H1 (cell line): ENCODE measurements at regions not wholly inside any gene's neighbourhood (a gene's known extent, or its start where the extent isn't known, plus 50 kb on each side); places are given as distances from the start of the nearest gene placed in this dataset.

Experiments
- CTCF ChIA-PET: fragments of 300-600 bp; sonication (Branson Sonifier 250); formaldehyde crosslinking; loops from one replicate; lab custom pipeline; 2021; ENCODE audit not compliant: partially characterized antibody; lab: Charles Lee
- POLR2A ChIA-PET: fragments of 300-600 bp; sonication (Branson Sonifier 250); formaldehyde crosslinking; loops from one replicate; lab custom pipeline; 2021; ENCODE audit warnings: inconsistent platforms; ENCODE audit not compliant: partially characterized antibody; lab: Charles Lee
- DNase-seq, 2 experiments: peaks; one replicate each; pipeline versions ENCODE4 v3.0.0 to v3.0.0-alpha.2; 2010 to 2022; ENCODE audit warnings: low spot score in 2 of 2, low read depth in 1 of 2, mixed read lengths in 1 of 2
- FAIRE-seq: peaks from 2 replicates; lab custom pipeline; 2011; peaks lifted over from hg19 to GRCh38; lab: Jason Lieb, UNC
- H2AFZ ChIP-seq: 2 replicates; pipeline ENCODE4 v1.8.1; 2012; ENCODE audit warnings: low read length, inconsistent platforms
- H2AK5ac ChIP-seq: 2 replicates; pipeline ENCODE4 v1.6.1; 2013; ENCODE audit warnings: low read depth, low read length
- H2BK120ac ChIP-seq: replicated peaks from 2 replicates; pipeline ENCODE3; 2013; ENCODE audit warnings: low read depth, low read length, inconsistent platforms
- H2BK12ac ChIP-seq: 2 replicates; pipeline ENCODE4 v1.6.1; 2013; ENCODE audit warnings: low read depth, low read length
- H2BK15ac ChIP-seq: 2 replicates; pipeline ENCODE4 v1.6.1; 2013; ENCODE audit warnings: low read length
- H2BK20ac ChIP-seq: 2 replicates; pipeline ENCODE4 v1.6.1; 2013; ENCODE audit warnings: low read length
- H2BK5ac ChIP-seq: 2 replicates; pipeline ENCODE4 v1.6.1; 2013; ENCODE audit warnings: low read depth, low read length
- H3K14ac ChIP-seq: 2 replicates; pipeline ENCODE4 v1.6.1; 2013; ENCODE audit warnings: inconsistent platforms; ENCODE audit not compliant: insufficient read length
- H3K18ac ChIP-seq: 2 replicates; pipeline ENCODE4 v1.6.1; 2013; ENCODE audit warnings: low read length; ENCODE audit errors: extremely low read depth
- H3K23ac ChIP-seq: 2 replicates; pipeline ENCODE4 v1.6.1; 2013; ENCODE audit warnings: inconsistent platforms; ENCODE audit not compliant: insufficient read length
- H3K23me2 ChIP-seq: 2 replicates; pipeline ENCODE4 v1.6.1; 2013; ENCODE audit warnings: low read depth, low read length
- H3K27ac ChIP-seq: 2 replicates; pipeline ENCODE4 v1.6.1; 2011; ENCODE audit warnings: low read depth, low read length, inconsistent platforms
- H3K27me3 ChIP-seq, 4 experiments: replicated peaks in 1 of 4; 1 replicate in 1 of 4; 2 replicates in 3 of 4; pipeline versions ENCODE4 v1.6.1 to v1.8.1; 2011 to 2013; ENCODE audit warnings: low read length in 3 of 4, mild to moderate bottlenecking in 3 of 4, inconsistent platforms in 2 of 4, mixed read lengths in 2 of 4, moderate library complexity in 1 of 4; ENCODE audit not compliant: control insufficient read depth in 3 of 4, insufficient read depth in 3 of 4; ENCODE audit errors: extremely low read depth in 1 of 4
- H3K36me3 ChIP-seq, 4 experiments: 2 replicates each; pipeline versions ENCODE4 v1.6.1 to v1.8.1; 2011 to 2013; ENCODE audit warnings: mild to moderate bottlenecking in 4 of 4, low read length in 3 of 4, moderate library complexity in 2 of 4, control low read depth in 1 of 4, inconsistent platforms in 1 of 4; ENCODE audit not compliant: insufficient read depth in 4 of 4, control insufficient read depth in 2 of 4
- H3K4ac ChIP-seq: replicated peaks from 2 replicates; pipeline ENCODE3; 2013; ENCODE audit warnings: low read length, low read depth, mixed read lengths, inconsistent platforms; ENCODE audit not compliant: insufficient read length
- H3K4me1 ChIP-seq, 4 experiments: replicated peaks in 1 of 4; 1 replicate in 1 of 4; 2 replicates in 3 of 4; pipeline versions ENCODE4 v1.6.1 to v1.8.1; 2011 to 2013; ENCODE audit warnings: low read length in 3 of 4, inconsistent platforms in 2 of 4, mixed read lengths in 1 of 4; ENCODE audit not compliant: insufficient read depth in 4 of 4, control insufficient read depth in 3 of 4
- H3K4me2 ChIP-seq, 2 experiments: 2 replicates each; pipeline versions ENCODE4 v1.6.1 to v1.8.1; 2011 to 2013; ENCODE audit warnings: low read depth in 2 of 2, low read length in 2 of 2, control low read depth in 1 of 2, inconsistent platforms in 1 of 2, mild to moderate bottlenecking in 1 of 2; ENCODE audit not compliant: insufficient read depth in 1 of 2
- H3K4me3 ChIP-seq, 4 experiments: fragments of 200-600, 300-600 bp in 1 of 4; sonication (generic), shearing (Covaris generic), sonication (Bioruptor Twin) in 1 of 4; 2 replicates each; pipeline versions ENCODE4 v1.5.1 to v1.8.1; 2011 to 2016; ENCODE audit warnings: low read length in 4 of 4, low read depth in 3 of 4, control low read depth in 2 of 4, inconsistent platforms in 2 of 4, mild to moderate bottlenecking in 2 of 4, mixed read lengths in 1 of 4, moderate library complexity in 1 of 4; ENCODE audit not compliant: insufficient read depth in 2 of 4; ENCODE audit errors: extremely low read depth in 1 of 4
- H3K56ac ChIP-seq: replicated peaks from 2 replicates; pipeline ENCODE3; 2013; ENCODE audit warnings: low read depth, mild to moderate bottlenecking, mixed read lengths, low read length, inconsistent platforms; ENCODE audit not compliant: insufficient read length
- H3K79me1 ChIP-seq: 2 replicates; pipeline ENCODE4 v1.6.1; 2013; ENCODE audit warnings: low read depth, low read length, control low read depth
- H3K79me2 ChIP-seq, 2 experiments: 2 replicates each; pipeline versions ENCODE4 v1.6.1 to v1.8.1; 2012 to 2013; ENCODE audit warnings: low read length in 2 of 2, mild to moderate bottlenecking in 2 of 2, inconsistent platforms in 1 of 2; ENCODE audit not compliant: insufficient read depth in 2 of 2, control insufficient read depth in 1 of 2
- H3K9ac ChIP-seq, 4 experiments: replicated peaks in 1 of 4; 1 replicate in 1 of 4; 2 replicates in 3 of 4; pipeline versions ENCODE4 v1.6.1 to v1.8.1; 2011 to 2013; ENCODE audit warnings: low read depth in 3 of 4, low read length in 3 of 4, control low read depth in 2 of 4, mild to moderate bottlenecking in 2 of 4, moderate library complexity in 2 of 4, inconsistent platforms in 1 of 4; ENCODE audit errors: extremely low read depth in 1 of 4
- H3K9me3 ChIP-seq, 2 experiments: 2 replicates each; pipeline versions ENCODE4 v1.6.1 to v1.8.1; 2012 to 2013; ENCODE audit warnings: mild to moderate bottlenecking in 2 of 2, moderate library complexity in 2 of 2, control low read depth in 1 of 2, inconsistent platforms in 1 of 2, low read depth in 1 of 2, low read length in 1 of 2, mixed read lengths in 1 of 2; ENCODE audit not compliant: insufficient read depth in 2 of 2
- H4K20me1 ChIP-seq, 2 experiments: replicated peaks in 1 of 2; 2 replicates each; pipeline versions ENCODE3 to v1.8.1; 2011 to 2013; ENCODE audit warnings: inconsistent platforms in 2 of 2, low read length in 2 of 2, mild to moderate bottlenecking in 1 of 2; ENCODE audit not compliant: insufficient read depth in 2 of 2, control insufficient read depth in 1 of 2
- H4K5ac ChIP-seq: 2 replicates; pipeline ENCODE4 v1.6.1; 2013; ENCODE audit warnings: low read length, low read depth, mixed read lengths, inconsistent platforms; ENCODE audit not compliant: insufficient read length
- H4K8ac ChIP-seq: 2 replicates; pipeline ENCODE4 v1.8.0; 2013; ENCODE audit warnings: mild to moderate bottlenecking, moderate library complexity, low read length, inconsistent platforms; ENCODE audit not compliant: insufficient read depth; ENCODE audit errors: extremely low read depth
- H4K91ac ChIP-seq: replicated peaks from 2 replicates; pipeline ENCODE3; 2013; ENCODE audit warnings: low read length, mixed read lengths, inconsistent platforms; ENCODE audit not compliant: insufficient read length
- KDM1A ChIP-seq: fragments of 200-600, 300-600 bp; sonication (generic); IDR thresholded peaks from 2 replicates; pipeline ENCODE4 v1.7.1; 2016; ENCODE audit warnings: mild to moderate bottlenecking, low read length, borderline replicate concordance
- YY1 ChIP-seq: IDR thresholded peaks from 2 replicates; pipeline ENCODE4 v1.6.1; 2011; ENCODE audit warnings: low read depth, mild to moderate bottlenecking, low read length
- WGBS, 2 experiments: shearing (Covaris generic) in 1 of 2; methylation state at CpG; one replicate each; pipeline versions ENCODE4 v1.1.6 to v1.1.7; 2013 to 2015; ENCODE audit warnings: low lambda C conversion rate in 2 of 2, mixed read lengths in 2 of 2, inconsistent platforms in 1 of 2, low coverage in 1 of 2, missing lambda C conversion rate in 1 of 2; ENCODE audit not compliant: insufficient replicate concordance in 2 of 2, insufficient coverage in 1 of 2, insufficient read length in 1 of 2; ENCODE audit errors: extremely low coverage in 1 of 2, missing lambda C conversion rate in 1 of 2; 5-methylcytosine and 5-hydroxymethylcytosine counted together

- H2AFZ ChIP-seq = no peak overlapping the region
- H3K79me2 ChIP-seq = no peaks in the 10 kb centered on the region
- no peak overlapping the region for H2BK20ac ChIP-seq
- 90% methylated on average over 12 of the region's 12 CpGs; no CpG with 5 or more reads in 1 of the 2 experiments for WGBS, 2 experiments
- DNase-seq = no peak
- H2AK5ac ChIP-seq = no peak overlapping the region
- TF ChIP-seq YY1 = no peak
- TF ChIP-seq KDM1A = 0 out of 2 replicates have a peak, but pooled peaks have one; percentile 29
- H3K4me2 ChIP-seq = no peak overlapping the region
- POLR2A ChIA-PET = no interaction called here
- H4K5ac ChIP-seq = no peak overlapping the region
- no peaks in the 10 kb centered on the region; the same call in 1 of the 2 replicates for H3K79me1 ChIP-seq
- no peaks in the 10 kb centered on the region for H3K36me3 ChIP-seq
- H4K91ac ChIP-seq = no peak overlapping the region
- no peak overlapping the region for H4K8ac ChIP-seq
- no peak overlapping the region for H2BK15ac ChIP-seq
- no peaks in the 10 kb centered on the region for H3K9me3 ChIP-seq
- H3K4me3 ChIP-seq = no peak overlapping the region
- H3K23me2 ChIP-seq = peaks cover 2% of the 10 kb centered on the region
- peaks cover 0 to 7% (median 0%) of the 10 kb centered on the region in 4 experiments; a peak in 3 of 7 replicates for H3K27me3 ChIP-seq
- H4K20me1 ChIP-seq = peaks cover 0 to 9% of the 10 kb centered on the region in 2 experiments
- H3K4ac ChIP-seq = no peak overlapping the region
- no peak overlapping the region for H3K27ac ChIP-seq
- CTCF ChIA-PET = interaction anchor here (0.6 to 10.9 kb wide), 29 partner anchors 10 to 174 kb away, joined by 3 to 178 read pairs (median 4); no protein-coding TSS in a partner anchor
- H2BK5ac ChIP-seq = no peak overlapping the region
- peaks cover 8 to 43% (median 30%) of the 10 kb centered on the region in 4 experiments for H3K4me1 ChIP-seq
- FAIRE-seq = no peak
- no peak overlapping the region for H2BK120ac ChIP-seq
- H3K18ac ChIP-seq = no peak overlapping the region
- H2BK12ac ChIP-seq = peak overlapping the region; percentile 4; the same call in 1 of the 2 replicates
- H3K56ac ChIP-seq = no peak overlapping the region
- no peak overlapping the region for H3K9ac ChIP-seq
- H3K23ac ChIP-seq = no peak overlapping the region
- no peak overlapping the region for H3K14ac ChIP-seq
These were observed 171.0 kb upstream of the GSE1 start for GRCh38 chr16:85441890-85442670.
